Forelimb muscle (tissue), 1 donor: ENCODE measurements at regions not wholly inside any gene's neighbourhood (a gene's known extent, or its start where the extent isn't known, plus 50 kb on each side); places are given as distances from the start of the nearest gene placed in this dataset.

Source experiments
- DNase-seq: peaks from one replicate; pipeline ENCODE4 v3.0.0-alpha.2; 2013; ENCODE audit warnings: low read depth

DNA sequence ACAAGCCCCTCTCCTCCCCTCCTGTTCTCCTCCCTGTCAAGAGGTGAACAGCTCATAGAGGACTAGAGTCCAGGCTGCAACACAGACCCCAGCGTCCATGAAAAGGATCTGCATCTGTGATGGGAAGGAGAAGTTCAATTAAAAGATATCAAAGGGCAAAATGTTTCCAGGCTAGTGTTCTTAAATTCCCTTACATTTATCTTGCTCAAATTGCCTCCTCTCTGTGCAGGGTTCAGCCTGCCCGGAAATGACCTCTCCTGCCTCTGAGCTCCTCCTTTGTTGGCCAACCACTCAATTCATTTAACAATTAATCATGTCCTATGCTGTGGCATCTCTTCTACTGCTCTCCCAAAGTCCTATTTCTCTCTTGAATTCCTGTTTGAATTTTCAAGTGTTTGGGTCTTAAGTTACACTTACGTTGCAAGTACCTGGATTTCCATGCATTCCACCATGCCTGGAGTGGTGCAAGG is 105.3 kb downstream of the TSN start:
- no peak for DNase-seq

DNA sequence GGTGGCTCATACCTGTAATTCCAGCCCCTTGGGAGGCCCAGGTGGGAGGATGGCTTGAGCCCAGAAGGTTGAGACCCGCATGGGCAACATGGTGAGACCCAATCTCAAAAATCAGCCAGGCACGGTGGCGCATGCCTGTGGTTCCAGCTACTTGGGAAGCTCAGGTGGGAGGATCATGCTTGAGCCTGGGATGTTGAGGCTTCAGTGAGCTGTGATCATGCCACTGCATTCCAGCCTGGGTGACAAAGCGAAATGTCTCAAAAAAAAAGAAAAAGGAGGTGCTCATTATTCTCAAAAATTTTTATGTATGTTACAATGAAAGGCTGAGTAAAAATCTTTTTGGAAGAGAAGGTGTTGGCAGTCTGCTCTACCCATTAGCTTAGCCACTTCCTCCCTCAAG is 106.8 kb downstream of the TSN start:
- no peak for DNase-seq

DNA sequence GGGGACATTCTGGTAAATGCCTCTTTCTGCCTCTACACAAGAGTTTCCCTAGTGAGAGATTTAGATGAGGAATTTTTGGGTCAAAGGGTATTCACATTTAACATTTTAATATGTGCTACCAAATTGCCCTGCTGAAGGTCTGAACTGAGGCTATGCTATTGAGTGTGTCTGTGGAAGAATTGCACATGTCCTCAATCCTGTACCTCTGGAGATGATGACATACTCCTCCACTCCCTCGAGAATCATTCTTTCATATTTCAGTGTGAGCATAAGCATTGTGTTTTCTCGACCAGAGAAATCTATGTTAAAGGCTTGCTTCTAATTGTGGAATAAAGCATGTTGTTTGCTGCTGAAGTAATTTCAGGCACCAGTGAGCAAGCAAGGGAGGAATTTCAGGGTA is 110.5 kb downstream of the TSN start:
- no peak for DNase-seq

DNA sequence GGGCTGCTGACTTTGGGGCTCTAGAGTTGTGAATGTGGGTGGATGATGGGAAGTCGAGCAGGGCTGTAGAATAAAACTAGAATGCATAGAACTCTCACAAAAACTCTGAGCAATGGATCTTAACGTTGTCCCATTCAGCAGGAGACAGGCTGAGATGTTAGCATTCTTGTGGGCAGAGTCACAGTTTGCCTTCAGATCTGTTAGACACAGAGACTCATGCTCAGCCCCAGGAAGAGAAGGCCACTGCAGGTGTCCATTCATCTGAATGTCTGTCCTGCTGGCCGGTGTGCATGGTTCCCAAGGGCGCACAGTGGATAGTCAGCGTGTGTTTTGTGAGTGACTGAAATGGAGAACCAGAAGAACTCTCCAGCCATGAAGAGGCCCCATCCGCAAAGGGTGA is 111.3 kb downstream of the TSN start:
- DNase-seq = no peak

DNA sequence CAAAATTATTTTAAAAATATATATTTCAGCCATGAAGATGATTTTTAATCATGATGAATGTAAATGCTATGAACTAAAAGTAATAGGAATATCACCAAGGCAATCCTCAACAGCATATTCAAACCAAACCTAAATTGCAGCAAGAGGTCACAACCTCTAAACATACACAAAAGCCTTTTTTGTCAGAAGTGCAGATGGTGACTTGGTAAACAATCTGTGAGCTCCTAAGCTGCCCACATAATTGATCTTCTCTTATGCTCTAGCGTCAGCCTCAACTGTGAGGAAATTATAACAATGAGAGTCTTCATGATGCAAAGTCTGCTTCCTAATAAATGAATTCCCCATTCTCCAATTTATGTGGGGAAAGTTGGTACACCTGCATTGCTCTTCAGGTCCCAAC is 113.2 kb downstream of the TSN start:
- no peak for DNase-seq

DNA sequence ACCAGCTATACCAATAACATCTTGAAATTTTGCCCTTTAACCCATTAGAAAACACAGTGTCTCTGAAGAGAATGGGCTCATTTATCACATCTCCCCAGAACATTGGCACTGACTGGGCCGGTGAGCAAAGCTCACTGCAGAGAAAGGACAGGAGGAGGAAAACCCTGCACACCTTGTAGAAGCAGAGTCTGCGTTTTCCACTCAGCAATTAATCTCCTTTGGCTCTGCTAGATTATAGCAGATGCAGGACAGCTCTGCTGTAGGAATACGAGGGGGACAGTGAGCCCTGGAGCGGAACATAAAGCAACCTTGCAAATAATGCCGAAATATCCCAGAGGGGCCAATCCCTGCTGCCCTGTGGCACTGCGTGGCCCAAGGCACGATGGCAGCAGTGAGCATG is 113.9 kb downstream of the TSN start:
- no peak for DNase-seq

DNA sequence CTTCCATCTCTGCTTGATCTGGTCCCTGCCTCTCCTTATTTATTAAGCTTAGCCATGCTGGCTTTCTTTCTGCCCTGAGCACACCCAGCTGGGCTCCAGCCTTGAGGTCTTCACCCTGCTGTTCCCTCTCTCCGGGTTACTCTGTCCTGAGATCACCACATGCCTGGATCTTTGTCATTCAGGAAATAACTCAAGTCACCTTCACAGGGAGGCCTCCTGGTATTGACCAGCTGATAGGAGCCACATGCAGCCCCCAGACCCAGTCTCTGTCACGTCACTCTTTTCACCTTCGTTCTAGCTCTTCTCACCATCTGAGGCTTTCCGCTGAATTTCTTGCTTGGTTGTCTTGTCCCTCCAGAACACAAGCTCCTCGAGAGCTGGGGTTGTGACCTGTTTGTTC is 114.4 kb downstream of the TSN start:
- DNase-seq = no peak

DNA sequence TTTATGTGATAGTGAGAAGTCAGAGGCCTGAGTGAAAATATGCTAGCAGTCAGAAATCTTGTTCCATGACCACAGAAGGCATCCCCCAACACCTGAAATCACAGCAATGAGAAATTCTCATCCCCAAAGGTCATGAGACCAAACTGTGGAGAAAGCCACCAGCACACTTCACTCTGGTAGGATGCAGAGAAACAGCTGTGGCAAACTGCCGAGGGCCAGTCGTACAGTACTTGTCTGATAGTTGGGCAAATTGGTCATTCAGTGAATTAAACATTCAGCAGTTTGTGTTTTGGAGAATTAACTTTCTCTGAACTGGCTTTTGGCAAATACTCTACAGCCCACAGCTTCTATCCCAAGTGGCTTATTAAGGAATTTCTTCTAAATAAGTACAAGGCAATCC is 117.2 kb downstream of the TSN start:
- DNase-seq = no peak

DNA sequence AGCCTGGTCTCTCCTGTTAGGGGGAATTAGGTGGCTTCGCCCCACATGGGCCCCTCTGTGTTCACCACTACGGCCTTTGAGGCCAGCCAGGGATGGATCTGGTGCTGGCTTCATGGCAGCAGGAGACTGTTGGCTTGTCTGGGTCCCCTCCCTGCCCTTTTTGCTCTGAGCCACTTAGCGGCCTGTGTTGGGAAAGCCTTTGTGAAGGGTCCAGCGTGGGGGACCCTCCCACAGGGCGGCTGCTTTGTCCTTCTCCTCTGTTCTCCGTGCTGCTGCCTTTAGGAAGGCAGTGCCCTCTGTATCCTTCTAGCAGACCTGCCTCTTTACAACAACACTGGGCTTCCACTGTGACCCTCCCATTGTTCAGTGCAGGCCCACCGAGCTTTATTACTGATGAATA is 118.4 kb downstream of the TSN start:
- no peak for DNase-seq

DNA sequence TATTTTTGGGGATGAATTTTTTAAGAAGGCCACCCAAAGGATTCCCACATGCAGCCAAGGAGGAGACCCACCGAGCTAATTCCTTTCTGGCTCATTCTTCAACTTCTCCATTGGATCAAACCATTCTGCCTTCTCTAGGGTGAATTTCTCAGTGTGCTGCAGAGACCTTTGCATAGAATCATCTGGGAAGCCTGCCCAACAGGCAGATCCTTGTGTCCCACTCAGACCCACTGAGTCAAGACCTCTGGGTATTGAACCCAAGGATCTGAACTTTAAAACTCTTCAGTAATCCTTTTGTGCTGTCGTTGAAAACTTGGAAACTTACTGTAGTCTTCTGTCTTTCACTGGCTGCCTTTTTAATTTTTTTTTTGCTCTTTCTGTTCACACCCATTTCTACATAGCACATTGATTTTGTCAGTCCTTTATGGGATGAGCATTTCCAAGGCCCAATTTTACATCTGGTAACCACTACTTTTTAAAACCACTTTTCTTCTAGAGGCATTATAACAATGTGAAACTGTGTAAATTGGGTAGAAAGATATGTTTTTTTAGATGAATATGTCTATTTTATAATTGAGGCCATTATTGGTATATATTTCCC is 120.2 kb downstream of the TSN start:
- no peak for DNase-seq

DNA sequence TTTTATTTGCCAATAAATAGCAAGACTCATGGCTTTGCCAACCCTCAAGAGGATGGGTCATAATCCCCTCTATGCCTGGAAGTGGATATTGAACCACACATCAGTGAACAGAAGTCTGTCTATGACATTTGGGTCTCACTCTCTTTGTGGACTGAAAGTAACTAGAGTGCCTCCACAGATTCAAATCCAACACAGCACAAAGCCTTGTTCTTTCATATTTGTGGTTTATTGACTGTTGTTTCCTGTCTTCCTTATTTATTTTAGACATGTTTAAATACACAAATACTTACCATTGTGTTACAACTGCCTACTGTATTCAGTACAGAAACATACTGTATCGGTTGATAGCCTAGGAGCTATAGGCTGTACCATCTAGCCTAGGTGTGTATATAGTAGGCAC is 121.9 kb downstream of the TSN start:
- DNase-seq = no peak

DNA sequence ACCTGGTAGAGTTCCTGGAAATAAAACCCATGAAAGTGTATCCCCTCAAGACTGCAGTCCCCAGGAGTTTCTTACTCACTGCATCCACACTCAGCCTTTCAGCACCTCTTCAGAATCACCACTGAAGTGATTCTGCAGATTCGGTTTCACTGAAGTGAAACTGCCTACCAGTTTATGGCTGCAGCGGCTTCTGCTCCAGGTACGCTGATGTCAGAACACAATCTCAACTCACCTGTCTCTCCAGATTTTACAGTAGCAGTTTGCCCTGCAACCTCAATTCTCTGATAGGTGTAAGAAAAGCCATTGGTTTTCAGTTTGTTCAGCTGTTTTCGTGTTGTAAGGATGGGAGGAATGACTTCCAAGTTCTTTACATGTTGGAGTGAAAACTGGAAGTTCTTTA is 124.8 kb downstream of the TSN start:
- DNase-seq = no peak

DNA sequence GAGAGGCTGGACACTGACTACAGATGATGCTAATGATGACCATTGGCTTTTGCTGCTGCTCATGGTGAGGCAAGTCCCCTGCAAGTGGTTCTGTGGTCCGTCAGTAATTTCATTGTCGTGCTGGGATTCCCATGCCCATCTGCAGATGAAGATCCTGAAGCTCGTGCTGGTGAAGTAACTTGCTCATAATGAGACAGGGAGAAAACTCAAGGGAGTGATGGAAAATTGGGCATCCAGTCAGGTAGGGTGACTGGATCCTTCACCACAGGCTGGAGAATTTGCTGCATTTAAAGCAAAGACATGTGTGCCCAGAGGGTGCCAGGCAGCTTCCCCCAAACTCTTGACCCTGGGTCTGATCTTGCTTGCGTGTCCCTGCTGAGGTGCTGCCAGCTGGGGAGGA is 125.6 kb downstream of the TSN start:
- DNase-seq = no peak

DNA sequence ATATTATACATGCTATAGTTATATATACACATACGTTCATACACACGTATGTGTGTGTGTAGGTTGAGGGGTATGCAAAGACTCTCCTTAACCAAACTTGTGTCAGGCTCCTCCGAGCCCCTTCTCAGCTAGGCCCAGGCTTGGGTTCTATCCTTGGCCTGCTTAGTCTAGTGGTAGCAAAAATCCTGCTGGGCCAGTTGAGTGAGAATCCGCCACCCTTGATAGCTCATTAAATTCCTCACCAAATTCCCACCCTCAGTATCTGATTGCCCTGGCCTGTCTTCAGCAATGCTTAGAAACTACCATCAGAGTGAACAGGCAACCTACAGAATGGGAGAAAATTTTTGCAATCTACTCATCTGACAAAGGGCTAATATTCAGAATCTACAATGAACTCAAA is 126.5 kb downstream of the TSN start:
- no peak for DNase-seq

DNA sequence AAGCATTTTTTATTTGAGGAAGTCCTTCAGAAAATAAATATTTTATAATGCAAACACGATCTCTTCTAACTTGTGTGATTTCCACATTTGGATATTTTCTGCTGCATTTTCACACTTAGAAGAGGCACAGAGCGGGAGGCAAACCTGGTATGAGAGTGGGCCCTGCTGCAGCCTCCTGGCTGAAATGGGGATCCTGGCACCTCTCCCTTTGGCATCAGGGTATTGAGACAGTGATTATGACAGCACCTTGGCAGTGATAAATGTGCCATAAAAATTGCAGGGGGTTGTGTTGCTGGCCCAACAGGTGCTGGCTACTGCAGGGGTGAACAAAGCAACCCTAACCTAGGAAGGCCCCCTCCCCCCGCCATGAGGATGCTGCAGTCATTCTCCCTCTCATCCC is 128.6 kb downstream of the TSN start:
- DNase-seq = no peak

DNA sequence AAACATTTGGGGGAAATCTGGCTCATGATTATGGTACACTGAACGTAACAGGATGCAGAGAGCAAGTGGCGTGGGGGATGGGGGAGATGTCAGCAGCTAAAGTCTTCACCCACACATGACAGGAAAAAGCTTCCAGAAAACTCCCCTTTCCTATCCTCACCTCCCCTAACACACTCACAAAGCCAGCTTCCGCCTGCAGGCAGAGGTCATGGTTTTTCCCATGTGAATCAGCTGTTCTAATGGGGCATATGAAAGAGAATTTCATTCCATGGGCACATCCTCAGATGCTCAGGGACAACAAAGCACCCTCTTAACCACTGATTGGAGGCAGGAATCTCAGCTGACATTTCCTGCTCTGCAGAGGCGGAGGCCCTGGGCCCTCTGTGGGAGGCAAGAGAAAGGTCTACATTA is 129.1 kb downstream of the TSN start:
- no peak for DNase-seq

DNA sequence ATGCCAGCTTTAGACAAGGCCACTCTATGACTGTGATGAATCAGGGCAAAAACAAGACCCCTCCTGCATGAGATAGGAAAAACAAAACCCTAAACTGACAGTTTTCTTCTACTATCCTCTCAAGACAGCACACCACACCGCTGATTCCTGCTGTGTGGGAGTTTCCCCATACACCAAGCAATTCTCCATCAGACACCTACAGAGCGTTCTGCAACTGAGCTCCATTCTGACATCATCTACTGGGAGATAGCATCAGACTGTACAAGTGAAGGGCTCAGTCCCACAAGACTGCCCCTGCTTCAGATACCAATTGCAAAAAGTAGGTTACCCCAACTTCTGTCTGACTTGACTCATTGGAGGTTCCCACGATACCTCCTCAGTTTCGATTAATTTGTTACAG is 130.6 kb downstream of the TSN start:
- no peak for DNase-seq

DNA sequence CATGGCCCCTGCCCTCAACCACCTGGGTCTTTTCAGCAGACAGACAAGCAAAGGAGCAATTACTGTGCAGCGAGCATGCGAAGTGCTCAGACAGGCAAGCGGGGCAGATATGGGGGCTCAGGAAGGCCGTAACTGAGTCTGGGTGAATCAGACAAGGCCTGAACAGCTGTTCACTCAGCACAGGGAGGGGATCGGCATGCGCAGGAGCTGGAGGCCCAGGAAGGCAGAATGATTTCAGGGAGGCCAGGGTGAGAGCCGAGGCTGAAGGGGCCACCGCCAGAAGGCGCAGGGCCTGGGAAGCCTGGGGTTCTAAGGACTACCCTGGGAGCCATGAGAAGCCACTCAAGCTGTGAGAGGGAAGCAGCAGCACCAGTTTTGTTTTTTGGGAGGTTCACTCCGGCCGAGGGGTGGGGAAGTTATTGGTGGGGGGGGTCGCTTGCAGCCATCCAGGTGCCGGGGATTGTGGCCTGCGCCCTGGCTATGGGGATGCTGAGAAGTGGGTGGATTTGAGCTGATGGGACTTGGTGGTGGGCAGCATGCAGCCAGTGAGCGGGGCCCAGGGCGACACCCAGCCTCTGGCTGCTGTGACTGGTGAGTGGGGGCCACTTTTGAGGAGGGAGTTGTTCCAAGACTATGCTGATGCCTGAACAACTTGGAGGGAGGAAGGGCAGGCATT is 132.2 kb downstream of the TSN start:
- DNase-seq = no peak

DNA sequence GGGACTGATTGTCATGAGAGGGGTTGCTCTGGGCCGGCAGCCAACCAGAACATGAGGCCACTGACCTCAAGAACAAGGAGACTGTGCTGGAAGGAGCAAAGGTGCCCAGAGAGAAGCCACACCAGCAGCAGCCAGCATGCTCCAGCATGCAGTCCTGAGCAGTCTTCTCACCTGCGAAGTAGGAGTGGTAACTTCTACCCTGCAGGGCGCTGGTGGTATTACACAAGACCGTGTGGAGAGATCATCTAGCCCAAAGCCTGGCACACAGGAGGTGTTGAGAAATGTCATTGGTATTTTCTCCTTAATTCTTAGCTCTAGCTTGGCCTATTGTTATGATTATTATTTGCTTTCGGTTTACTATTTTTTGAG is 132.7 kb downstream of the TSN start:
- no peak for DNase-seq

DNA sequence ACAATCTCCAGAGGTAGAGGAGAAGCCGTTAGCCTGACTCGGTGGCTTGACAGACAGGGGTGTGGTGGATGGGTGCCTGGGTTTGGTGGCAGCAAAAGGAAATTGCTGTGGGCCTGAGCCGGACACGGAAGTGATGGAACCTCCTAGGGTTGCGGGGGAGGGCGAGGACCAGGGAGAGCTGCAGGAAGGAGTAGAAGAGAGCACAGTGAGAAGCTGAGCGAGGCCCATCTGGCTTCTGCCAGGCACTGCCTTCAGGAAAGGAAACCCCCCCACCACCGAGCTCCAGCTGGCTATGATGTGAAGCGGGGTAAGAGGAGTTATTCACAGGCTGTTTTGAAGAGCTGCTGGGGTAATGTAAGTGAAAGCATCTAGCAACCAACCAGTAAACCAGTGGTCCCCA is 134.6 kb downstream of the TSN start:
- DNase-seq = no peak

DNA sequence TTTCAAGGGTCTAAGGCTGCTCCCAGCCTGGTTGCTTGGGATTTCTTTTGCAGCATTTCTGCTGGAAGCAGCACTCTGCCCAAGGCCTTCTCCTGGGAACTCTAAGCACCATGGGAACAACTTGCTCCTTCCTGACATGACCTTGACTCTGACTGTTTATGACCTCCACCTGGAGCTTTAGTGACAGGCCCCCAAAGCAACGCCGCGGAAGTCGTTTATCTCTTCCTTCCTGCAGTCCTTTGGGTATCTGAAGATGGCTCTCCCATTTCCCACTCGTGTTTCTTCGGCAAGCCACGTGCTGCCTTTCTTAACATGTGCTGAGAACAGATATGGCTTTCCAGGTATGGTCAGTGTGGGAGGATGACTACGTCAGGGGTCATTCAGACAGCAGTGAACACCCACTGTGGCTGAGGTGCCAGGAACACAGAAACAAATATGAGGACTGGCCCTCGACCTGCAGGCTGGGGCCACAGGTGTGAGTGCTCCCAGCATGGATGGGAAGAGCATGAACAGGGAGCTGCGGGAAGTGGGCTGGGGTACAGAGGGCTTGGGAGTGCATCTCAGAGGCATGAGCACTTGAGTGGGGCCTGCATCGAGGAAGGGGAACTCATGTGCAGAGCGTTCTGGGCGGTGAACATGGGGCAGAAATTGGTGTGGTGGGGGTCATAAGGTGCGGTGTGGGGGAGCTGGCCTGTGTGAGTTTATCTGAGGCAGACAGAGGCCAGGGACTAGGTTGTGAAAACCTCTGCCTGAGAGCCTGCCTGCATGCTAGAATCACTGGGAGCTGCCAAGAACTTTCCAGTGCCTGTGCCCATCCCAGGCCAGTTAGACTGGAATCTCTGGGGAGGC is 140.5 kb downstream of the TSN start:
- no peak for DNase-seq

DNA sequence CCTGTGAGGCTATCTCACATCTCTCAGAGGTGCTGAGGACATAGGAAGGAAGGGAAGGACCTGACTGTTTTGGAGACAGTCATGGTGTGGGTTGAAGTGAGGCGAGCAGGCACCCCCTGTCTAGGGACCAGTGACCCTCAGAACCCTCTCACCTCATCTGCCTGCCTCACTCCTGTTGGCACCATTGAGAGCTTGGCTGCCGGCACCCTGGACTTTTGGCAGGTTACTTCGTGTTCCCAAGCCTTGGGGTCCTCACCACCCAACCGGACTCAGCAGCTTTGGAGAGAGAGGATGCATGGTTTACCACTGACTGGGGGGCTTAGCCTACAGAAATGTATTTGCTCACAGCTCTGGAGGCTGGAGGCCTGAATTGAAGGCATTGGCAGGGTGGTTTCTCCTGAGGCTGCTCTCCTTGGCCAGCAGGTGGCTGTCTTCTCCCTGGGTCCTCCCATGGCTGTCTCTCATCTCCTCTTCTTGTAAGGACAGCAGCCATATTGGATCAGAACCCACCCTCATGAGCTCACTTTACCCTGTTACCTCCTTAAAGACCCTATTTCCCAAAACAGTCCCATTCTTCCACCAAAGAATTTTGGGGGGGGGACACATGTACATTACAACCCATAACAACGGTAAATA is 142.0 kb downstream of the TSN start:
- no peak for DNase-seq

DNA sequence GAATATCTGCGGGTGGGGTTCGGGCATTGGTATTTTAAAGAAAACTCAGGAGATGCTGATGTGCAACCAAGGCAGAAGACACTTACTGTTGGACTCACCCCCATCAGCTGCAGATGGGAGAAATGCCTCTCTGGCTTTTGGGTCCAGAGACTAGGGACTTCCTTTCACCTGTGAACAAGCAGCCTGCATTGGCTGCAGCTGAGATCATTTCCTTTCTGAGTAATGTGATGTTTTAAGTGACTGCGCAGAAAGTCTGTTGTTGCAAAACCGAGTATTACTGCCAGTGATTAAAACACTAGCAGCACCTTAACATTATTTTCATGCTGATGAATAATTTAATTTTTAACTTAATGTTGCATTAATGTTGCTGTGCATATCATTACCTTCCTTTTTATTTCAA is 143.0 kb downstream of the TSN start:
- DNase-seq = no peak
